H9 (cell line): ENCODE measurements at regions not wholly inside any gene's neighbourhood (a gene's known extent, or its start where the extent isn't known, plus 50 kb on each side); places are given as distances from the start of the nearest gene placed in this dataset.

ENCODE experiments used
- DNase-seq: peaks from one replicate; pipeline ENCODE4 v3.0.0-alpha.2; 2017
- H2AFZ ChIP-seq: one replicate; pipeline ENCODE4 v1.6.1; 2013; ENCODE audit warnings: mild to moderate bottlenecking, low read length, control low read depth, moderate library complexity
- H2AK5ac ChIP-seq: 2 replicates; pipeline ENCODE4 v1.6.1; 2013; ENCODE audit warnings: low read length, control low read depth, mixed read lengths; ENCODE audit not compliant: insufficient read length
- H2BK120ac ChIP-seq: one replicate; pipeline ENCODE4 v1.6.1; 2013; ENCODE audit warnings: low read depth, mild to moderate bottlenecking, low read length, control low read depth, inconsistent platforms; ENCODE audit not compliant: poor library complexity, severe bottlenecking
- H2BK12ac ChIP-seq: 2 replicates; pipeline ENCODE4 v1.6.1; 2013; ENCODE audit warnings: low read length, control low read depth, mixed read lengths, low read depth; ENCODE audit not compliant: insufficient read length
- H2BK15ac ChIP-seq: 2 replicates; pipeline ENCODE4 v1.6.1; 2013; ENCODE audit warnings: low read depth, low read length, control low read depth
- H2BK20ac ChIP-seq: one replicate; pipeline ENCODE4 v1.6.1; 2013; ENCODE audit warnings: low read depth, mild to moderate bottlenecking, low read length, control low read depth, inconsistent platforms; ENCODE audit not compliant: poor library complexity, severe bottlenecking
- H2BK5ac ChIP-seq: 2 replicates; pipeline ENCODE4 v1.6.1; 2013; ENCODE audit warnings: low read length, control low read depth, mixed read lengths; ENCODE audit not compliant: insufficient read length
- H3K14ac ChIP-seq: 2 replicates; pipeline ENCODE4 v1.6.1; 2013; ENCODE audit warnings: low read length, control low read depth; ENCODE audit not compliant: insufficient read depth
- H3K18ac ChIP-seq: 2 replicates; pipeline ENCODE4 v1.6.1; 2013; ENCODE audit warnings: low read depth, mild to moderate bottlenecking, mixed read lengths, low read length, control low read depth; ENCODE audit not compliant: insufficient read length
- H3K23ac ChIP-seq: 2 replicates; pipeline ENCODE4 v1.6.1; 2013; ENCODE audit warnings: low read length, control low read depth, mixed read lengths, low read depth; ENCODE audit not compliant: insufficient read length
- H3K23me2 ChIP-seq: 2 replicates; pipeline ENCODE4 v1.6.1; 2013; ENCODE audit warnings: low read depth, mild to moderate bottlenecking, mixed read lengths, low read length, control low read depth; ENCODE audit not compliant: insufficient read length, poor library complexity, severe bottlenecking
- H3K27ac ChIP-seq: 2 replicates; pipeline ENCODE4 v1.5.1; 2013; ENCODE audit warnings: low read length, control low read depth, mixed read lengths, low read depth; ENCODE audit not compliant: insufficient read length
- H3K27me3 ChIP-seq: 2 replicates; pipeline ENCODE4 v1.6.1; 2013; ENCODE audit warnings: low read length, control low read depth, inconsistent platforms; ENCODE audit not compliant: insufficient read depth
- H3K4ac ChIP-seq: 2 replicates; pipeline ENCODE4 v1.6.1; 2013; ENCODE audit warnings: low read depth, mild to moderate bottlenecking, control low read depth, inconsistent platforms, low read length, moderate library complexity
- H3K4me1 ChIP-seq: 2 replicates; pipeline ENCODE4 v1.6.1; 2013; ENCODE audit warnings: low read length, control low read depth, inconsistent platforms; ENCODE audit not compliant: insufficient read depth
- H3K4me2 ChIP-seq: 2 replicates; pipeline ENCODE4 v1.6.1; 2013; ENCODE audit warnings: low read length, control low read depth, mixed read lengths; ENCODE audit not compliant: insufficient read length, insufficient read depth
- H3K56ac ChIP-seq: 2 replicates; pipeline ENCODE4 v1.6.1; 2013; ENCODE audit warnings: low read depth, mild to moderate bottlenecking, mixed read lengths, low read length, control low read depth; ENCODE audit not compliant: insufficient read length
- H3K79me1 ChIP-seq: 2 replicates; pipeline ENCODE4 v1.6.1; 2013; ENCODE audit warnings: low read depth, mild to moderate bottlenecking, moderate library complexity, low read length, control low read depth, inconsistent platforms; ENCODE audit not compliant: insufficient read depth, poor library complexity, severe bottlenecking
- H3K79me2 ChIP-seq: 2 replicates; pipeline ENCODE4 v1.6.1; 2013; ENCODE audit warnings: low read length, control low read depth, inconsistent platforms; ENCODE audit not compliant: insufficient read depth
- H3K9ac ChIP-seq: 2 replicates; pipeline ENCODE4 v1.6.1; 2013; ENCODE audit warnings: low read length, control low read depth, mixed read lengths; ENCODE audit not compliant: insufficient read length; ENCODE audit errors: extremely low read depth
- H3K9me3 ChIP-seq: one replicate; pipeline ENCODE4 v1.6.1; 2013; ENCODE audit warnings: low read depth, low read length, inconsistent platforms; ENCODE audit not compliant: control insufficient read depth
- H3T11ph ChIP-seq: one replicate; pipeline ENCODE4 v1.6.1; 2013; ENCODE audit warnings: mild to moderate bottlenecking, low read length, control low read depth, inconsistent platforms
- H4K20me1 ChIP-seq: one replicate; pipeline ENCODE4 v1.6.1; 2013; ENCODE audit not compliant: control insufficient read depth, insufficient read length, insufficient read depth
- H4K5ac ChIP-seq: 2 replicates; pipeline ENCODE4 v1.6.1; 2013; ENCODE audit warnings: low read depth, mild to moderate bottlenecking, mixed read lengths, low read length, control low read depth; ENCODE audit not compliant: insufficient read length
- H4K8ac ChIP-seq: replicated peaks from 2 replicates; pipeline ENCODE4 v1.6.1; 2013; ENCODE audit warnings: low read length, control low read depth, mixed read lengths, low read depth; ENCODE audit not compliant: insufficient read length
- H4K91ac ChIP-seq: 2 replicates; pipeline ENCODE4 v1.6.1; 2013; ENCODE audit warnings: low read depth, mild to moderate bottlenecking, moderate library complexity, mixed read lengths, low read length, control low read depth; ENCODE audit not compliant: insufficient read length
- H3K27ac Mint-ChIP-seq, 3 experiments: 2 replicates in 2 of 3; 3 replicates in 1 of 3; pipeline ENCODE4 v1.8.0; 2020 to 2021; ENCODE audit warnings: mixed read lengths in 3 of 3, mild to moderate bottlenecking in 1 of 3, moderate library complexity in 1 of 3
- H3K27me3 Mint-ChIP-seq: 2 replicates; pipeline ENCODE4 v1.8.0; 2021; ENCODE audit warnings: low read depth, mild to moderate bottlenecking, moderate library complexity, mixed read lengths
- H3K36me3 Mint-ChIP-seq, 3 experiments: 2 replicates in 2 of 3; 3 replicates in 1 of 3; pipeline ENCODE4 v1.8.0; 2020 to 2021; ENCODE audit warnings: low read depth in 3 of 3, mixed read lengths in 3 of 3; ENCODE audit not compliant: insufficient read depth in 1 of 3
- H3K4me1 Mint-ChIP-seq, 2 experiments: 2 replicates each; pipeline ENCODE4 v1.8.0; 2020; ENCODE audit warnings: mixed read lengths in 2 of 2
- H3K4me3 Mint-ChIP-seq, 2 experiments: 2 replicates in 1 of 2; 3 replicates in 1 of 2; pipeline ENCODE4 v1.8.0; 2020 to 2021; ENCODE audit warnings: mild to moderate bottlenecking in 2 of 2, mixed read lengths in 2 of 2, moderate library complexity in 1 of 2
- H3K9me3 Mint-ChIP-seq, 2 experiments: 2 replicates in 1 of 2; 3 replicates in 1 of 2; pipeline ENCODE4 v1.8.0; 2020; ENCODE audit warnings: mild to moderate bottlenecking in 2 of 2, mixed read lengths in 2 of 2, moderate library complexity in 1 of 2
- CTCF ChIP-seq: fragments of 200-600 bp; sonication (generic); conservative IDR thresholded peaks from 3 replicates; pipeline ENCODE4 v1.8.0; 2021; ENCODE audit warnings: antibody characterized with exemption, mild to moderate bottlenecking
- WGBS: extraction: QIAGEN DNeasy Blood & Tissue Kit; methylation state at CpG from one replicate; pipeline ENCODE4 v1.1.7; 2013; ENCODE audit warnings: missing lambda C conversion rate, low lambda C conversion rate, mixed read lengths; ENCODE audit not compliant: insufficient read length; ENCODE audit errors: extremely low coverage; 5-methylcytosine and 5-hydroxymethylcytosine counted together

GRCh38 chr7:155963356-155963755, 151.1 kb upstream of the SHH start:
- Histone ChIP-seq H3K23me2 (no peaks in the 10 kb centered on the region), H4K8ac (no peak overlapping the region), H3K79me2 (no peaks in the 10 kb centered on the region), H3K4me1 (no peaks in the 10 kb centered on the region), H3K56ac (no peak overlapping the region), H3T11ph (no peak overlapping the region), H3K79me1 (no peaks in the 10 kb centered on the region), H2BK20ac (no peak overlapping the region), H3K9ac (no peak overlapping the region), H3K27ac (no peak overlapping the region), H3K23ac (no peak overlapping the region), H3K18ac (no peak overlapping the region), H3K27me3 (no peaks in the 10 kb centered on the region), H3K4ac (no peak overlapping the region), H2AK5ac (no peak overlapping the region), H3K4me2 (no peak overlapping the region), H2BK12ac (no peak overlapping the region), H2BK120ac (no peak overlapping the region), H3K14ac (no peak overlapping the region), H3K9me3 (no peaks in the 10 kb centered on the region), H2AFZ (no peak overlapping the region), H2BK15ac (no peak overlapping the region), H4K91ac (no peak overlapping the region), H4K20me1 (no peaks in the 10 kb centered on the region), H2BK5ac (no peak overlapping the region), H4K5ac (no peak overlapping the region)
- Mint-ChIP-seq H3K4me3 (no peak overlapping the region), H3K9me3 (no peaks in the 10 kb centered on the region), H3K27ac (no peak overlapping the region), H3K4me1 (peaks cover 4 to 5% of the 10 kb centered on the region in 2 experiments; a peak in 2 of 4 replicates), H3K27me3 (peaks cover 1% of the 10 kb centered on the region), H3K36me3 (no peaks in the 10 kb centered on the region)
- peak; percentile 14 for DNase-seq
- TF ChIP-seq CTCF, result no peak
- no CpG with 5 or more reads among the region's 8 CpGs for WGBS
